GM19463 (cell line): ENCODE measurements at regions not wholly inside any gene's neighbourhood (a gene's known extent, or its start where the extent isn't known, plus 50 kb on each side); places are given as distances from the start of the nearest gene placed in this dataset.
"Not testable (repeated sequence)": the region's sequence is repeated elsewhere in the genome, so short reads cannot be mapped to it uniquely, and the experiment has no call there.

Experiments
- ATAC-seq: cut with Tn5 transposase; IDR thresholded peaks from one replicate; pipeline ENCODE4 v1.9.1; 2021; ENCODE audit warnings: mild to moderate bottlenecking, moderate library complexity; ENCODE audit not compliant: unreplicated experiment

GRCh38 chr13:105773241-105773640 is 762.2 kb downstream of the EFNB2 start:
- ATAC-seq = no peak

- ATAC-seq = no peak
Measured at GRCh38 chr13:105764486-105764885, 771.0 kb downstream of the EFNB2 start.

GRCh38 chr13:105763851-105764250 is 771.6 kb downstream of the EFNB2 start:
- no peak for ATAC-seq

GRCh38 chr13:105762096-105762495 is 773.4 kb downstream of the EFNB2 start:
- ATAC-seq = no peak

- ATAC-seq = no peak
Measured at GRCh38 chr13:105758918-105759860, 776.3 kb downstream of the EFNB2 start.

GRCh38 chr13:105740739-105741138 is 794.7 kb downstream of the EFNB2 start:
- no peak for ATAC-seq

GRCh38 chr13:105737688-105738087 is 797.8 kb downstream of the EFNB2 start:
- no peak for ATAC-seq

GRCh38 chr13:105735281-105735680 is 800.2 kb downstream of the EFNB2 start:
- ATAC-seq = no peak

GRCh38 chr13:105732806-105733529 is 802.5 kb downstream of the EFNB2 start:
- no peak for ATAC-seq

GRCh38 chr13:105725887-105726286 is 809.6 kb downstream of the EFNB2 start:
- ATAC-seq = no peak

GRCh38 chr13:105721016-105721415 is 814.4 kb downstream of the EFNB2 start:
- no peak for ATAC-seq

GRCh38 chr13:105719859-105720258 is 815.6 kb downstream of the EFNB2 start:
- ATAC-seq = no peak

GRCh38 chr13:105709181-105709580 is 826.3 kb downstream of the EFNB2 start:
- ATAC-seq = no peak

- no peak for ATAC-seq
Measured at GRCh38 chr13:105703843-105704242, 831.6 kb downstream of the EFNB2 start.

GRCh38 chr13:105702441-105702840 is 833.0 kb downstream of the EFNB2 start:
- no peak for ATAC-seq

- no peak for ATAC-seq
Measured at GRCh38 chr13:105692769-105693168, 842.7 kb downstream of the EFNB2 start.

GRCh38 chr13:105684216-105684615 is 851.2 kb downstream of the EFNB2 start:
- ATAC-seq = no peak

- ATAC-seq = no peak
Measured at GRCh38 chr13:105679838-105680237, 855.6 kb downstream of the EFNB2 start.

- no peak for ATAC-seq
Measured at GRCh38 chr13:105678072-105678471, 857.4 kb downstream of the EFNB2 start.

GRCh38 chr13:105672881-105673280 is 862.6 kb downstream of the EFNB2 start:
- ATAC-seq = no peak

GRCh38 chr13:105671131-105671530 is 864.3 kb downstream of the EFNB2 start:
- not testable (repeated sequence) for ATAC-seq
